ENCODE measurements at regions not wholly inside any gene's neighbourhood (a gene's known extent, or its start where the extent isn't known, plus 50 kb on each side); places are given as distances from the start of the nearest gene placed in this dataset.

- H2AK5ac ChIP-seq (ENCODE audit: low read depth, low read length): no peak overlapping the region
- POLR2A ChIA-PET (ENCODE audit: partially characterized antibody): no interaction called here
- no peaks in the 10 kb centered on the region for H3K36me3 ChIP-seq (ENCODE audit: control insufficient read depth in 2 of 4, insufficient read depth in 4 of 4, low read length in 3 of 4)
- no peak overlapping the region for H4K8ac ChIP-seq (ENCODE audit: extremely low read depth, insufficient read depth, low read length)
- no peaks in the 10 kb centered on the region for H4K20me1 ChIP-seq (replicated peaks in 1 of 2; ENCODE audit: control insufficient read depth in 1 of 2, insufficient read depth in 2 of 2, low read length in 2 of 2)
- no peak overlapping the region for H2BK15ac ChIP-seq (ENCODE audit: low read length)
- no peaks in the 10 kb centered on the region for H3K79me2 ChIP-seq (ENCODE audit: control insufficient read depth in 1 of 2, insufficient read depth in 2 of 2, low read length in 2 of 2)
- no peak overlapping the region for H4K5ac ChIP-seq (ENCODE audit: insufficient read length, low read depth, low read length)
- no peak overlapping the region for H3K9ac ChIP-seq (replicated peaks in 1 of 4; ENCODE audit: extremely low read depth in 1 of 4, low read depth in 3 of 4, low read length in 3 of 4)
- no peaks in the 10 kb centered on the region for H3K27me3 ChIP-seq (replicated peaks in 1 of 4; ENCODE audit: control insufficient read depth in 3 of 4, extremely low read depth in 1 of 4, insufficient read depth in 3 of 4, low read length in 3 of 4)
- H3K27ac ChIP-seq (ENCODE audit: low read depth, low read length): no peak overlapping the region
- WGBS, 2 experiments (ENCODE audit: extremely low coverage in 1 of 2, insufficient coverage in 1 of 2, insufficient read length in 1 of 2, insufficient replicate concordance in 2 of 2, low coverage in 1 of 2, low lambda C conversion rate in 2 of 2, missing lambda C conversion rate in 1 of 2): 95% methylated on average over 2 of the region's 2 CpGs; no CpG with 5 or more reads in 1 of the 2 experiments
- H3K4me2 ChIP-seq (ENCODE audit: insufficient read depth in 1 of 2, low read depth in 2 of 2, low read length in 2 of 2): no peak overlapping the region
- H3K23ac ChIP-seq (ENCODE audit: insufficient read length): no peak overlapping the region
- no peak overlapping the region for H2AFZ ChIP-seq (ENCODE audit: low read length)
- H2BK20ac ChIP-seq (ENCODE audit: low read length): no peak overlapping the region
- no peak overlapping the region for H3K4me3 ChIP-seq (ENCODE audit: extremely low read depth in 1 of 4, insufficient read depth in 2 of 4, low read depth in 3 of 4, low read length in 4 of 4)
- H2BK5ac ChIP-seq (ENCODE audit: low read depth, low read length): no peak overlapping the region
- no peaks in the 10 kb centered on the region for H3K23me2 ChIP-seq (ENCODE audit: low read depth, low read length)
- peaks cover 0 to 4% (median 2%) of the 10 kb centered on the region in 4 experiments; a peak in 2 of 7 replicates for H3K4me1 ChIP-seq (replicated peaks in 1 of 4; ENCODE audit: control insufficient read depth in 3 of 4, insufficient read depth in 4 of 4, low read length in 3 of 4)
- no peak overlapping the region for H4K91ac ChIP-seq (replicated peaks; ENCODE audit: insufficient read length, low read length)
- no peaks in the 10 kb centered on the region for H3K9me3 ChIP-seq (ENCODE audit: insufficient read depth in 2 of 2, low read depth in 1 of 2, low read length in 1 of 2)
- no peak overlapping the region for H3K56ac ChIP-seq (replicated peaks; ENCODE audit: insufficient read length, low read depth, low read length)
- H2BK120ac ChIP-seq (replicated peaks; ENCODE audit: low read depth, low read length): no peak overlapping the region
- H3K79me1 ChIP-seq (ENCODE audit: low read depth, low read length): no peaks in the 10 kb centered on the region
- CTCF ChIA-PET (ENCODE audit: partially characterized antibody): no interaction called here
- no peak overlapping the region for H3K14ac ChIP-seq (ENCODE audit: insufficient read length)
- no peak for FAIRE-seq
- H3K18ac ChIP-seq (ENCODE audit: extremely low read depth, low read length): no peak overlapping the region
- H3K4ac ChIP-seq (replicated peaks; ENCODE audit: insufficient read length, low read depth, low read length): no peak overlapping the region
- no peak overlapping the region for H2BK12ac ChIP-seq (ENCODE audit: low read depth, low read length)
- no peak for DNase-seq (ENCODE audit: low read depth in 1 of 2, low spot score in 2 of 2)
- TF ChIP-seq POLR2A (IDR thresholded peaks at IDR 0.05; ENCODE audit: control extremely low read depth in 1 of 2, low read depth in 2 of 2, low read length in 2 of 2) (no peak), NRF1 (IDR thresholded peaks at IDR 0.05; ENCODE audit: low read depth, low read length) (no peak), ATF2 (IDR thresholded peaks at IDR 0.05; ENCODE audit: low read length) (no peak), E2F6 (IDR thresholded peaks at IDR 0.05) (no peak), RXRA (IDR thresholded peaks at IDR 0.05; ENCODE audit: insufficient read depth, low read depth, low read length) (no peak), SP1 (IDR thresholded peaks at IDR 0.05; ENCODE audit: low read depth, low read length) (no peak), TAF1 (IDR thresholded peaks at IDR 0.05; ENCODE audit: low read depth, low read length) (no peak), SAP30 (IDR thresholded peaks at IDR 0.05; ENCODE audit: insufficient read depth, insufficient replicate concordance, low read length) (no peak), EGR1 (IDR thresholded peaks at IDR 0.05; ENCODE audit: borderline replicate concordance, low read depth, low read length) (no peak), SIN3A (conservative IDR thresholded peaks at IDR 0.05 in 1 of 2, IDR thresholded peaks at IDR 0.05 in 1 of 2; ENCODE audit: low read depth in 1 of 2, low read length in 2 of 2) (no peak), NANOG (IDR thresholded peaks at IDR 0.05; ENCODE audit: insufficient read depth, low read depth, low read length, poor library complexity, severe bottlenecking) (no peak), CREB1 (IDR thresholded peaks at IDR 0.05) (no peak), TAF7 (optimal IDR thresholded peaks at IDR 0.05; ENCODE audit: borderline replicate concordance, low read depth, low read length) (no peak)
These were observed 52.5 kb upstream of the C9orf72 start for GRCh38 chr9:27625751-27626150.
